GM12892 (cell line): ENCODE measurements at regions not wholly inside any gene's neighbourhood (a gene's known extent, or its start where the extent isn't known, plus 50 kb on each side); places are given as distances from the start of the nearest gene placed in this dataset.

Experiments
- POLR2A ChIP-seq: IDR thresholded peaks from 2 replicates; pipeline ENCODE4 v1.6.1; 2011; ENCODE audit warnings: low read depth, low read length, control low read depth
- POLR2AphosphoS5 ChIP-seq: IDR thresholded peaks from 2 replicates; pipeline ENCODE4 v1.6.1; 2011; ENCODE audit warnings: low read depth, low read length, control low read depth
- TAF1 ChIP-seq: IDR thresholded peaks from 2 replicates; pipeline ENCODE4 v1.6.1; 2011; ENCODE audit warnings: low read depth, mild to moderate bottlenecking, control low read depth, low read length, borderline replicate concordance

GRCh38 chr1:42043811-42044210, 109.4 kb upstream of the GUCA2B start:
- TF ChIP-seq POLR2AphosphoS5 (no peak), POLR2A (no peak), TAF1 (no peak)
